Activated CD4-positive, CD25-positive, alpha-beta regulatory T cell treated with anti-CD3 and anti-CD28 coated beads, Interleukin-2, amount 50 U/mL, for 24 hours (primary cell): ENCODE measurements at regions not wholly inside any gene's neighbourhood (a gene's known extent, or its start where the extent isn't known, plus 50 kb on each side); places are given as distances from the start of the nearest gene placed in this dataset.
"Not testable (repeated sequence)": the region's sequence is repeated elsewhere in the genome, so short reads cannot be mapped to it uniquely, and the experiment has no call there.

Experiments used
- ATAC-seq, 2 donors: fragments of 150-1000 bp; cut with Tn5 transposase; one replicate each; pipeline ENCODE4 v1.10.0; 2021; ENCODE audit warnings: mild to moderate bottlenecking in 1 of 2, moderate library complexity in 1 of 2

- ATAC-seq: no peak
Observed at GRCh38 chr13:107999751-108000150, 215.6 kb downstream of the LIG4 start.

GRCh38 chr13:107994137-107994536 is 221.2 kb downstream of the LIG4 start:
- no peak for ATAC-seq

GRCh38 chr13:107993239-107993949 is 221.9 kb downstream of the LIG4 start:
- no peak for ATAC-seq

GRCh38 chr13:107992542-107992941 is 222.8 kb downstream of the LIG4 start:
- no peak for ATAC-seq

GRCh38 chr13:107977071-107977574 is 238.2 kb downstream of the LIG4 start:
- ATAC-seq: no peak

GRCh38 chr13:107976628-107977027 is 238.7 kb downstream of the LIG4 start:
- no peak for ATAC-seq

- ATAC-seq: no peak
Observed at GRCh38 chr13:107974409-107974808, 240.9 kb downstream of the LIG4 start.

GRCh38 chr13:107969546-107969945 is 245.8 kb downstream of the LIG4 start:
- no peak for ATAC-seq

- ATAC-seq: no peak
Observed at GRCh38 chr13:107968470-107968869, 246.9 kb downstream of the LIG4 start.

- no peak for ATAC-seq
Observed at GRCh38 chr13:107964395-107964794, 250.9 kb downstream of the LIG4 start.

- no peak for ATAC-seq
Observed at GRCh38 chr13:107961849-107962608, 253.3 kb downstream of the LIG4 start.

- ATAC-seq: no peak
Observed at GRCh38 chr13:107960301-107960700, 255.0 kb downstream of the LIG4 start.

GRCh38 chr13:107956889-107957288 is 258.4 kb downstream of the LIG4 start:
- ATAC-seq: no peak

- ATAC-seq: no peak
Observed at GRCh38 chr13:107942030-107942617, 273.2 kb downstream of the LIG4 start.

- ATAC-seq: no peak
Observed at GRCh38 chr13:107941345-107942029, 273.8 kb downstream of the LIG4 start.

GRCh38 chr13:107937848-107938247 is 277.5 kb downstream of the LIG4 start:
- no peak for ATAC-seq

- no peak for ATAC-seq
Observed at GRCh38 chr13:107931056-107931455, 284.3 kb downstream of the LIG4 start.

GRCh38 chr13:107928762-107929161 is 286.6 kb downstream of the LIG4 start:
- ATAC-seq: no peak

- ATAC-seq: no peak
Observed at GRCh38 chr13:107927557-107927956, 287.8 kb downstream of the LIG4 start.

GRCh38 chr13:107926515-107926914 is 288.8 kb downstream of the LIG4 start:
- ATAC-seq: not testable (repeated sequence)

- not testable (repeated sequence) for ATAC-seq
Observed at GRCh38 chr13:107916902-107917301, 298.4 kb downstream of the LIG4 start.

GRCh38 chr13:107912745-107913144 is 302.6 kb downstream of the LIG4 start:
- no peak for ATAC-seq
